ENCODE measurements at regions not wholly inside any gene's neighbourhood (a gene's known extent, or its start where the extent isn't known, plus 50 kb on each side); places are given as distances from the start of the nearest gene placed in this dataset.
"Not testable (repeated sequence)": the region's sequence is repeated elsewhere in the genome, so short reads cannot be mapped to it uniquely, and the experiment has no call there.

DNA sequence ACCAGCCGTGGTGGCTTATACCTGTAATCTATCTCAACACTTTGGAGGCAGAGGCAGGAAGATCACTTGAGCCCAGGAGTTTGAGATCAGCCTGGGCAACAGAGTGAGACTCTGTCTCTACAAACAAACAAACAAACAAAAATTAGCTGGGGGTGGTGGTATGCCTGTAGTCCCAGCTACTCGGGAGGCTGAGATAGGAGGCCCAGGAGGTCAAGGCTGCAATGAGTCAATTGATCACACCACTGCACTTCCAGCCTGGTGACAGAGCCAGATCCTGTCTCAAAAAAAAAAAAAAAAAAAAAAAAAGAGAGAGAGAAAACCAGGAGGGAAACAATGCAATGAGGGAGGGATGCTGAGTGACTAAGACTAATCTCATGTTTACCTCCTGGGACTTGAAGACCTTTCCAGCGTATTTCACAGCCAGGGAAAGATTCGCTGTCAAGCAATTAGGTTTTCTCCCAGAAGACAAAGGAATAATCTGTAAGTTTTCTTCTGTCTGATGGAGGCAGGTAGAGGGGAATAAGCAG lies 51.1 kb upstream of the MIER3 start:
- DNase-seq, result no peak

GRCh38 chr5:57003566-57003965 lies 51.6 kb upstream of the MIER3 start:
- DNase-seq, result not testable (repeated sequence)

DNA sequence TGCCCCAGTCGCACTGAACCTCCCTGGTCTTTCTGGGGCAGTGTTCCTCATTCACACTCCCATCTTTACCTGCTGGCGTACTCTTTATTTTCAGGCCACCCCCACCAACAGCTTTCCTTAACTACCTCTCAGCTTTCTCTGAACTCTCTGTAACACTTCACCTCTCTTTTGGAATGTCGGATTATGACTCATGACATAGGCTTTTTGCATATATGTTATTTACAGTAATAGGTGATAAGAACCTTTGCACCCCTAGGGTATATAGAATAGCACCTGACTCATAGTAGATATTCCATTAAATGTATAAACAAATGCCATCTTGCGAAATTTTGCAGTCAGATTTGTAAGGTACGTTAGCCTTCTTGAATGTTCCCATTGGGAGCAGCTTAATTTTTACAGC lies 52.9 kb upstream of the MIER3 start:
- DNase-seq, result no peak

DNA sequence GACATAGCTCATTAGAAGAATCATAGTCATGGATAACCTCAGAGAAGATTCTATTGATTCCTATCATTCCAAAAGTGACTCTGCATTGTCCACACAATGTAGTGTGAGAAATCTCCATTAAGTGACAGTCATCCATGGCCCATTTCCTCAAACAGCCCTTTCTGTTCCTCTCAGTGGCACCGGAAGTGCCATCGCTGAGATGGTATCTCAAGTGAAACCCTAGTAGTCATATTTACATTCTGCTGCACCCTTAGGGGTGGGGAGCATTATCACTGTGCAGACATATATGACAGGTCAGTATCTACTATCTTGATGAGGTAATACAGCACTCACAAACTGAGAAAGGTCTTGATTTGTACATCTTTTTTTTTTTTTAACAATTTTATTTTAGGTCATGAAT lies 55.4 kb upstream of the MIER3 start:
- no peak for DNase-seq

DNA sequence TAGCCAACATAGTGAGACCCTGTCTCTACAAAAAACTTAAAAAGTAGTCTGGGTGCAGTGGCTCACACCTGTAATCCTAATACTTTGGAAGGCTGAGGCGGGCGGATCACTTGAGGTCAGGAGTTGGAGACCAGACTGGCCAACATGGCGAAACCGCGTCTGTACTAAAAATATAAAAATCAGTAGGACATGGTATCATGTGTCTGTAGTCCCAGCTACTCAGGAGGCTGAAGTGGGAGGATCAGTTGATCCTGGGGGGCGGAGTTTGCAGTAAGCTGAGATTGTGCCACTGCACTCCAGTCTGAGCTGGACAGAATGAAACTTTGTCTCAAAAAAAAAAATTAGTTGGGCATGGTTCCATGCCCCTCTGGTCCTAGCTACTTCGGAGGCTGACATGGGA lies 57.9 kb upstream of the MIER3 start:
- DNase-seq, result no peak

GRCh38 chr5:57010786-57011185 lies 58.9 kb upstream of the MIER3 start:
- no peak for DNase-seq

GRCh38 chr5:57012511-57012910 lies 60.6 kb upstream of the MIER3 start:
- no peak for DNase-seq

GRCh38 chr5:57025961-57026360 lies 74.0 kb upstream of the MIER3 start:
- DNase-seq, result no peak

DNA sequence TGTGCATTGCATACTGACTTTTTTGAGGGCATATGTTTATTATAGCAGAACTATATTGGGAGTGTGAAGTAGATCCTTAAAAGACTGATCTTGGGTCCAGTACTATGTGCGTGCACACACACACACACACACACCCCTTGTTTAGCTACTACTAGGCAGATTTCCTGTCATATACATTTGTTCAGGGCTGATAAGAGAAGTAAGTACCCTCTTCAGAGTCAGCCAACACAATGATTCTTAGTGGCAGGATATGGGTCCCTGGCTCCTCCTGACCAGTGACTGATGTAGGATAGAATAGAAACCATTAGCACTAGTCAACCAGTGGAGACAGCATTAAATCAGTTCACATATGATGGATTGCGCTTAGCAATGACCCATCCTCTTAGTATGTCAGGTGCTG lies 76.2 kb upstream of the MIER3 start:
- DNase-seq, result no peak

- no peak for DNase-seq
Observed at GRCh38 chr5:57032151-57032551, 80.2 kb upstream of the MIER3 start.

- no peak for DNase-seq
Observed at GRCh38 chr5:57033103-57033502, 81.2 kb upstream of the MIER3 start.

- no peak for DNase-seq
Observed at GRCh38 chr5:57033503-57033902, 81.6 kb upstream of the MIER3 start.

DNA sequence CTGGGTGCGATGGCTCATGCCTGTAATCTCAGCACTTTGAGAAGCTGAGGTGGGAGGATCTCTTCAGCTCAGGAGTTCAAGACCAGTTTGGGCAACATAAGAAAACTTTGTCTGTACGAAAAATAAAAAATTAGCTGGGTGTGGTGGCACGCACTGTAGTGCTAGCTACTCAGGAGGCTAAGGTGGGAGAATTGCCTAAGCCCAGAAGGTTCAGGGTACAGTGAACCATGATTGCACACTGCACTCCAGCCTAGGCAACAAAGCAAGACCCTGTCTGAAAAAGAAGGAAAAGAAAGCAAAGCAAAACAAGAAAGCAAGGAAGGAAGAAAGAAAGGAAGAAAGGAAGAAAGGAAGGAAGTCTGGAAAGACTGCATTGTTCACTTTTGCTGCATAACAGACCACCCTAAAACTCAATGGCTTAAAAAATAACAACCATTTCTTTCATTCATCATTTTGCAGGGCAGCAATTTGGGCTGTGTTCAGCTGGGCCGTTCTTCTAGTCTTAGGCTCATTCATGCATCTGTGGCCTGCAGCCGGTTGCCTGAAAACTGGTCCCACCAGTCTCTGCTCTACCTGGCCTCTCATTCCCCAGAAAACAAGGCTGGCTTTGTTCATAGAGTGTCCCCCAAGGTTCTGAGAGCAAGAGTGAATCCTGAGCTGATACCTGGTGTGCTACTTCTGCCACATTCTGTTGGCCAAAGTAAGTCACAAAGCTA lies 82.4 kb upstream of the MIER3 start:
- no peak for DNase-seq

GRCh38 chr5:57035955-57036354 lies 84.0 kb upstream of the MIER3 start:
- DNase-seq, result no peak

DNA sequence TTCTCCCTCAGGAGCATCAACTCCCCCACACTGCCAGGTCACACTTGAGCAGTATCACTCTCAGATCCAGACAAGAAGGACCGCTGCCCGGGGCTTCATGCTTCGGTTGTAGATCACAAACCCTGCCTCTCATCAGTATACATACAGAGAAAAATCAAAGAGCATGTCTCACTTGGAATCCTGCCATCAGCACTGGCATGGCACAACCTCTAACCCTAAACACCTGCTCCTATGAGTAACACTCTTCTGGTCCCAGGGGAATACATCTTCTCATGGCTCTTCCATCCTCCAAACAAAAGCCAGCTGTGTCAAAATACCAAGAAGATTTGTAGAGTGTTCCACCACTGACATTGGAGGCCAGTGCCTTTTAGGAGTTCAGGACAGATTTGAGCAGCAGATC lies 84.8 kb upstream of the MIER3 start:
- no peak for DNase-seq

GRCh38 chr5:57037355-57037754 lies 85.4 kb upstream of the MIER3 start:
- DNase-seq, result peak in 16 of 51 donors; percentile 0 to 43 (median 6)

- DNase-seq, result no peak
Observed at GRCh38 chr5:57041570-57041969, 89.6 kb upstream of the MIER3 start.

GRCh38 chr5:57042524-57042931 lies 90.6 kb upstream of the MIER3 start:
- no peak for DNase-seq

DNA sequence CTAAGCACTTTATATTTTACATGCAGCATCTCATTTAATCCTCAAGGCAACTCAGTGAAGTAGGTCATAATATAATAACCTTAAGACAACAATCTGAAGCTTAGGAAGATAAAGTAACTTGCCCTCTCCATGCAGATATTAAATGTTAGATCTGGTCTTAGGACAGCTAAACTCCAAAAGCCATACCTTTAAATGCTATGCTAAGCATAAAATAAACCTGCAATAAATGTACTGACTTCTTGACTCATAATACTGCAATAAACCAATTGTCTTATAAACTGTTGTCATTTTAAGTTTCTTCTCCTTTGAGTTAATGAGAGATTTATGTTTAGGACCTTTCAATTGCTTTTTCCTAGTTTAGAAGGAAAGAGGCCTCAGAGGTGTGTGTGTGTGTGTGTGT lies 102.2 kb upstream of the MIER3 start:
- DNase-seq, result no peak

DNA sequence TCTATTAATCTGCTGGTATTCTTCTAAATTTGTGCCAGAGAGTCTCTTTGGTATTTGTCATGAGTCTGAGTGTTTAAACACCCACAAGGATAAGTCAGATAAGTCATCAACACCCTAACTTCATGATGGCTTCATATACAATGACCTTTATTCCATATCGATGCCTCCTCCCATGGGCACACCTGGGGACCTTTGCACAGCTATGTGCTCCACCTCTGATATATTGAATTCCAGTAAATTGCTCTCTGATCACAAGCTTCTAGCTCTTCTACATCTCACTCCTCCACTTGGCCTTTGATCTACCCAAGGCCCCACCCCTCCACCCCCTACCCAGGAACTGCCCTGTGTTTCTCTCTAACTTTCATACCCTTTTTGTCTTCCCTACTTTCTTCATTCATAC lies 102.7 kb upstream of the MIER3 start:
- DNase-seq, result no peak

GRCh38 chr5:57055731-57056130 lies 103.8 kb upstream of the MIER3 start:
- DNase-seq, result no peak

DNA sequence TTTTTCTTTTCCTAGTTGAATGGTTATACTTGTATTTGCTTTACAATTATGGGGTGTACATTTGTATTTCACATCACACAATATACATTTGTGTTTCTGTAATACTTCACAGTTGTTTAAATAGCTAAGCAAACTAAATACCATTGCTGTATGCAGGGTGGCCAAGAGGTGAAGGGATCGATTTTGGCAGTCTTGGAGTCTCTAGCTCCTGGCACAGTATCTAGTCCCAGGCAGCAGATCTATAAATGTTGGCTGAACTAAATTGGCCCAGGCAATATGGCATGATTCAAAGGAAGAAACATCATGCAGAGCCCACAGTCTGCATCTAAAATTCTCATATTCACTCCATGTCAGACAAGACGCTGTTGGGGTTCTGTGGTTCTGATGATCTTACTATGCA lies 110.1 kb upstream of the GPBP1 start:
- DNase-seq, result no peak

GRCh38 chr5:57066924-57067596 lies 106.8 kb upstream of the GPBP1 start:
- DNase-seq, result no peak
